ENCODE measurements at regions not wholly inside any gene's neighbourhood (a gene's known extent, or its start where the extent isn't known, plus 50 kb on each side); places are given as distances from the start of the nearest gene placed in this dataset.
A peak's percentile ranks its signal among the peaks of the same experiment; 100 is the strongest.

GRCh38 chr18:56473400-56474024 lies 164.9 kb downstream of the TXNL1 start (continued):
- no peak for TF ChIP-seq PATZ1 (tag by site-specific recombination; IDR thresholded peaks at IDR 0.05)

- H3K27ac ChIP-seq (ENCODE audit: extremely low read depth, low read depth, low read length) = no peak overlapping the region
- no peak overlapping the region for H3K4me3 ChIP-seq (ENCODE audit: low read depth, low read length)
- ChIA-PET CTCF (no interaction called here), POLR2A (no interaction called here)
- no peaks in the 10 kb centered on the region for H3K36me3 ChIP-seq (ENCODE audit: control insufficient read depth in 2 of 2, insufficient read depth in 1 of 2, low read length in 2 of 2)
- no peaks in the 10 kb centered on the region for H3K9me3 ChIP-seq (ENCODE audit: control insufficient read depth, insufficient read depth, low read depth, low read length)
- no peaks in the 10 kb centered on the region for H3K4me1 ChIP-seq (ENCODE audit: control insufficient read depth, insufficient read depth, low read length)
- TF ChIP-seq, protein P1, sequence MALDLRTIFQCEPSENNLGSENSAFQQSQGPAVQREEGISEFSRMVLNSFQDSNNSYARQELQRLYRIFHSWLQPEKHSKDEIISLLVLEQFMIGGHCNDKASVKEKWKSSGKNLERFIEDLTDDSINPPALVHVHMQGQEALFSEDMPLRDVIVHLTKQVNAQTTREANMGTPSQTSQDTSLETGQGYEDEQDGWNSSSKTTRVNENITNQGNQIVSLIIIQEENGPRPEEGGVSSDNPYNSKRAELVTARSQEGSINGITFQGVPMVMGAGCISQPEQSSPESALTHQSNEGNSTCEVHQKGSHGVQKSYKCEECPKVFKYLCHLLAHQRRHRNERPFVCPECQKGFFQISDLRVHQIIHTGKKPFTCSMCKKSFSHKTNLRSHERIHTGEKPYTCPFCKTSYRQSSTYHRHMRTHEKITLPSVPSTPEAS (tag by site-specific recombination; IDR thresholded peaks at IDR 0.05) = peak; percentile 76
- TF ChIP-seq ZNF624 (tag by site-specific recombination; IDR thresholded peaks at IDR 0.05) = no peak
- no peak for TF ChIP-seq ZNF48 (tag by site-specific recombination; IDR thresholded peaks at IDR 0.05)
- no peak for TF ChIP-seq ZNF501 (tag by site-specific recombination; IDR thresholded peaks at IDR 0.05)
- TF ChIP-seq PRDM2 (tag by site-specific recombination; IDR thresholded peaks at IDR 0.05; ENCODE audit: borderline replicate concordance) = no peak
- no peak for TF ChIP-seq ZNF792 (tag by site-specific recombination; IDR thresholded peaks at IDR 0.05)
- TF ChIP-seq ZNF513 (tag by site-specific recombination; IDR thresholded peaks at IDR 0.05) = no peak
- TF ChIP-seq BCL11A (tag by site-specific recombination; IDR thresholded peaks at IDR 0.05; ENCODE audit: low read depth) = no peak
- TF ChIP-seq GLIS1 (tag by site-specific recombination; IDR thresholded peaks at IDR 0.05) = no peak
- no peak for TF ChIP-seq ZNF138 (tag by site-specific recombination; IDR thresholded peaks at IDR 0.05; ENCODE audit: borderline replicate concordance)
- no peak for TF ChIP-seq SCRT1 (tag by site-specific recombination; IDR thresholded peaks at IDR 0.05; ENCODE audit: borderline replicate concordance)
- TF ChIP-seq, protein P2, sequence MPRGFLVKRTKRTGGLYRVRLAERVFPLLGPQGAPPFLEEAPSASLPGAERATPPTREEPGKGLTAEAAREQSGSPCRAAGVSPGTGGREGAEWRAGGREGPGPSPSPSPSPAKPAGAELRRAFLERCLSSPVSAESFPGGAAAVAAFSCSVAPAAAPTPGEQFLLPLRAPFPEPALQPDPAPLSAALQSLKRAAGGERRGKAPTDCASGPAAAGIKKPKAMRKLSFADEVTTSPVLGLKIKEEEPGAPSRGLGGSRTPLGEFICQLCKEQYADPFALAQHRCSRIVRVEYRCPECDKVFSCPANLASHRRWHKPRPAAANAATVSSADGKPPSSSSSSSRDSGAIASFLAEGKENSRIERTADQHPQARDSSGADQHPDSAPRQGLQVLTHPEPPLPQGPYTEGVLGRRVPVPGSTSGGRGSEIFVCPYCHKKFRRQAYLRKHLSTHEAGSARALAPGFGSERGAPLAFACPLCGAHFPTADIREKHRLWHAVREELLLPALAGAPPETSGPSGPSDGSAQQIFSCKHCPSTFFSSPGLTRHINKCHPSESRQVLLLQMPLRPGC (tag by site-specific recombination; IDR thresholded peaks at IDR 0.05) = no peak
- no peak for TF ChIP-seq MEIS1 (CRISPR knock-in tag; IDR thresholded peaks at IDR 0.05; ENCODE audit: borderline replicate concordance)
- 0 out of 2 replicates have a peak, but pooled peaks have one; percentile 42 for TF ChIP-seq ZNF776 (tag by site-specific recombination; IDR thresholded peaks at IDR 0.05; ENCODE audit: borderline replicate concordance)
- TF ChIP-seq GLI2 (tag by site-specific recombination; IDR thresholded peaks at IDR 0.05; ENCODE audit: borderline replicate concordance, low read depth) = no peak
- no peak for TF ChIP-seq ZBTB1 (tag by site-specific recombination; IDR thresholded peaks at IDR 0.05)
- TF ChIP-seq ZNF174 (tag by site-specific recombination; IDR thresholded peaks at IDR 0.05) = no peak
- no peak for TF ChIP-seq ZNF266 (tag by site-specific recombination; IDR thresholded peaks at IDR 0.05; ENCODE audit: low read depth)
- peak; percentile 100 for TF ChIP-seq PRDM1 (tag by site-specific recombination; IDR thresholded peaks at IDR 0.05)
- TF ChIP-seq ZNF169 (tag by site-specific recombination; IDR thresholded peaks at IDR 0.05) = no peak
- no peak for TF ChIP-seq ZNF302 (tag by site-specific recombination; IDR thresholded peaks at IDR 0.05; ENCODE audit: low read depth)
Observed at GRCh38 chr18:56470406-56471351, 167.7 kb downstream of the TXNL1 start.
